GM20000 (cell line): ENCODE measurements at regions not wholly inside any gene's neighbourhood (a gene's known extent, or its start where the extent isn't known, plus 50 kb on each side); places are given as distances from the start of the nearest gene placed in this dataset.

ENCODE experiments used
- DNase-seq: peaks from one replicate; pipeline ENCODE4 v3.0.0; 2012; ENCODE audit warnings: low spot score
- CTCF ChIP-seq: IDR thresholded peaks from 2 replicates; pipeline ENCODE4 v1.5.1; 2012; ENCODE audit warnings: mild to moderate bottlenecking, control low read depth; ENCODE audit errors: extremely low read depth, missing control alignments

DNA sequence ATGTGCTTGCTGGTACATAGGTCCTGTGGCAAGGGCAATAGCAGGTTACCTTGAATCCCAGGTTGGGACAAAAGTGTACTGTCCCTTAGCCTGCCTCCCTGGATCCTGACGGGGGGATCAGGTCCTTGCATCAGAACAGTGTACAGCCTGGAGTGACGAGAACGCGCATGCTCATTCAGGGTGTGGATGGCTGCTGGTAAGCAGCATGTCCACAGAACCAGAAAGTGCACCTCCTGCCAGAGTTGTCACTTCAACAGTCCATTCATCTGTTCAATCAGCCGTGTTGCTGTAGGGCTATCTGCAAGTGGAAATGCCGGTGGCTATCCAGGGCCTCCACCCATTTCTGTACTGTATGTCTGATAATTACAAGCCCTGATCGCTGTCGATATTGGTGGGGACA is 236.3 kb upstream of the SOX4 start:
- no peak for DNase-seq
- TF ChIP-seq CTCF: no peak

- no peak for DNase-seq
- no peak for TF ChIP-seq CTCF
Observed at GRCh38 chr6:21359926-21360325, 233.6 kb upstream of the SOX4 start.

GRCh38 chr6:21360336-21360735 is 233.2 kb upstream of the SOX4 start:
- DNase-seq: peak; percentile 14
- no peak for TF ChIP-seq CTCF

DNA sequence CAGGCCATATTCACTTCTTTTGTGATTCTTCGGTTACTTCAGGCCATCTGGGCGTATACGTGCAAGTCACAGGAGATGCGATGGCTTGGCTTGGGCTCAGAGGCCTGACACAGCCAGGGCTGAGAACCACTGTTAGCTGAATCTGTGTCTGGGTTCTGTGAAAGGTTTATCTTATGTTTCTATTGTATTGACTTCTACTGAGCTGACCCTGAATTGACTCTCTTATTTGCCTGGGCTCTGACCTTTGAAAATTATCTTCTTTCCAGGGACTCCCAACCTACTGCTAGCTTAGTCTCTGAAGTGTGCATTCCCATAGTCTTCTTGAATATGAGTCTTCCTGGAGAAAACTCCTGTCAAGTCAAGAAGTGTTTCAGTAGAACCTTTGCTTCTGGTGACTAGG is 226.4 kb upstream of the SOX4 start:
- no peak for DNase-seq
- TF ChIP-seq CTCF: no peak

- DNase-seq: no peak
- no peak for TF ChIP-seq CTCF
Observed at GRCh38 chr6:21367649-21368154, 225.8 kb upstream of the SOX4 start.

DNA sequence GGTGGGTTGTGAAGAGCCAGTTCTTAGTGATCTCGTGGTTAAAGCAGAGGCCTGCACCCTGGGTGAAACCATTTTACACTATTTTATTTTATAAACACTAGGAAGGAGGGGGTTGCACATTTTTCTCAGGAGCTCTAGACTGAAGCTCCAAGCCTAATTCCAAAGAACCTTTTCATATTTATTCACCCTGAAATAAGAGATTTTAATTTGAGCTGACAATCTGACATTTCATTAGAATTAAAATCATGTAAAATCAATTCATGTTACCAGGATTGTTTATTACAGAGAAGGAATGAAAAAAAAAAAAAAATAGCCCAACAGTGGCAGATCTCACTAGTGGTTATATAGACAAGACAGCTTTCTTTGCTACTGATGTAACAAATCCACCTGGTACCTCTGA is 222.5 kb upstream of the SOX4 start:
- no peak for DNase-seq
- TF ChIP-seq CTCF: no peak

GRCh38 chr6:21371676-21372171 is 221.8 kb upstream of the SOX4 start:
- DNase-seq: no peak
- TF ChIP-seq CTCF: no peak
